ENCODE measurements at regions not wholly inside any gene's neighbourhood (a gene's known extent, or its start where the extent isn't known, plus 50 kb on each side); places are given as distances from the start of the nearest gene placed in this dataset.

GRCh38 chr11:122359081-122359571 lies 243.1 kb upstream of the BLID start:
- Mint-ChIP-seq H3K36me3 (ENCODE audit: low read depth) (no peaks in the 10 kb centered on the region), H3K27ac (ENCODE audit: unreplicated experiment) (no peak overlapping the region), H3K4me3 (ENCODE audit: unreplicated experiment) (no peak overlapping the region), H3K27me3 (ENCODE audit: low read depth) (no peaks in the 10 kb centered on the region), H3K9me3 (ENCODE audit: low read depth) (peaks cover 14% of the 10 kb centered on the region), H3K4me1 (ENCODE audit: low read depth) (peaks cover 4% of the 10 kb centered on the region)
- no peak for TF ChIP-seq CTCF (IDR thresholded peaks at IDR 0.05)
- DNase-seq (ENCODE audit: low spot score): no peak

- Mint-ChIP-seq H3K4me1 (ENCODE audit: low read depth) (peaks cover 4% of the 10 kb centered on the region), H3K9me3 (ENCODE audit: low read depth) (peaks cover 14% of the 10 kb centered on the region), H3K27ac (ENCODE audit: unreplicated experiment) (no peak overlapping the region), H3K4me3 (ENCODE audit: unreplicated experiment) (no peak overlapping the region), H3K36me3 (ENCODE audit: low read depth) (no peaks in the 10 kb centered on the region), H3K27me3 (ENCODE audit: low read depth) (no peaks in the 10 kb centered on the region)
- no peak for TF ChIP-seq CTCF (IDR thresholded peaks at IDR 0.05)
- DNase-seq (ENCODE audit: low spot score): no peak
Observed at GRCh38 chr11:122358292-122358691, 242.3 kb upstream of the BLID start.

GRCh38 chr11:122355968-122356367 lies 240.0 kb upstream of the BLID start:
- H3K36me3 Mint-ChIP-seq (ENCODE audit: low read depth): no peaks in the 10 kb centered on the region
- H3K27ac Mint-ChIP-seq (ENCODE audit: unreplicated experiment): no peak overlapping the region
- peaks cover 4% of the 10 kb centered on the region for H3K4me1 Mint-ChIP-seq (ENCODE audit: low read depth)
- H3K9me3 Mint-ChIP-seq (ENCODE audit: low read depth): peaks cover 18% of the 10 kb centered on the region
- DNase-seq (ENCODE audit: low spot score): no peak
- H3K4me3 Mint-ChIP-seq (ENCODE audit: unreplicated experiment): no peak overlapping the region
- TF ChIP-seq CTCF (IDR thresholded peaks at IDR 0.05): no peak
- H3K27me3 Mint-ChIP-seq (ENCODE audit: low read depth): peaks cover 2% of the 10 kb centered on the region

GRCh38 chr11:122354025-122354697 lies 238.1 kb upstream of the BLID start:
- H3K9me3 Mint-ChIP-seq (ENCODE audit: low read depth): peaks cover 13% of the 10 kb centered on the region
- DNase-seq (ENCODE audit: low spot score): no peak
- H3K4me3 Mint-ChIP-seq (ENCODE audit: unreplicated experiment): no peak overlapping the region
- no peaks in the 10 kb centered on the region for H3K36me3 Mint-ChIP-seq (ENCODE audit: low read depth)
- no peak overlapping the region for H3K27ac Mint-ChIP-seq (ENCODE audit: unreplicated experiment)
- peaks cover 8% of the 10 kb centered on the region for H3K27me3 Mint-ChIP-seq (ENCODE audit: low read depth)
- TF ChIP-seq CTCF (IDR thresholded peaks at IDR 0.05): no peak
- H3K4me1 Mint-ChIP-seq (ENCODE audit: low read depth): peaks cover 4% of the 10 kb centered on the region

- Mint-ChIP-seq H3K4me1 (ENCODE audit: low read depth) (no peaks in the 10 kb centered on the region), H3K27ac (ENCODE audit: unreplicated experiment) (no peak overlapping the region), H3K9me3 (ENCODE audit: low read depth) (peaks cover 13% of the 10 kb centered on the region), H3K27me3 (ENCODE audit: low read depth) (peaks cover 8% of the 10 kb centered on the region), H3K36me3 (ENCODE audit: low read depth) (no peaks in the 10 kb centered on the region), H3K4me3 (ENCODE audit: unreplicated experiment) (no peak overlapping the region)
- no peak for TF ChIP-seq CTCF (IDR thresholded peaks at IDR 0.05)
- no peak for DNase-seq (ENCODE audit: low spot score)
Observed at GRCh38 chr11:122353561-122353960, 237.5 kb upstream of the BLID start.

Measured in chondrocyte (in vitro differentiated cells).